Suprapubic skin (tissue), 4 donors: ENCODE measurements at regions not wholly inside any gene's neighbourhood (a gene's known extent, or its start where the extent isn't known, plus 50 kb on each side); places are given as distances from the start of the nearest gene placed in this dataset.

Experiments
- DNase-seq, 2 donors: peaks; one replicate each; pipeline ENCODE4 v3.0.0-alpha.2; 2019; ENCODE audit warnings: low spot score in 2 of 2
- H3K27ac ChIP-seq: fragments of 200-600 bp; sonication (generic); one replicate; pipeline ENCODE4 v1.5.1; 2019
- H3K27me3 ChIP-seq: fragments of 200-600 bp; sonication (generic); one replicate; pipeline ENCODE4 v1.5.1; 2019
- H3K36me3 ChIP-seq: fragments of 200-600 bp; sonication (generic); one replicate; pipeline ENCODE4 v1.5.1; 2019
- H3K4me1 ChIP-seq: fragments of 200-600 bp; sonication (generic); one replicate; pipeline ENCODE4 v1.5.1; 2019
- H3K4me3 ChIP-seq: fragments of 200-600 bp; sonication (generic); one replicate; pipeline ENCODE4 v1.5.1; 2019; ENCODE audit warnings: mild to moderate bottlenecking
- H3K9me3 ChIP-seq: fragments of 200-600 bp; sonication (generic); one replicate; pipeline ENCODE4 v1.5.1; 2019
- EP300 ChIP-seq: sonication (generic); formaldehyde crosslinking; IDR thresholded peaks from one replicate; pipeline ENCODE4 v1.6.1; 2017; ENCODE audit warnings: antibody characterized with exemption
- POLR2A ChIP-seq, 2 donors: fragments of 450-650 bp; IDR thresholded peaks; one replicate each; pipeline ENCODE4 v1.6.1; 2017; ENCODE audit warnings: antibody characterized with exemption in 2 of 2, mild to moderate bottlenecking in 2 of 2, moderate library complexity in 2 of 2
- POLR2AphosphoS5 ChIP-seq, 3 donors: sonication (generic); formaldehyde crosslinking; IDR thresholded peaks; one replicate each; pipeline ENCODE4 v1.6.1; 2017; ENCODE audit warnings: antibody characterized with exemption in 3 of 3
- WGBS: methylation state at CpG from one replicate; pipeline ENCODE4 v1.1.5; 2018; 5-methylcytosine and 5-hydroxymethylcytosine counted together
- TF ChIP-seq, protein P1 (sequence below), 2 donors: fragments of 200-600 bp in 1 of 2; fragments of 450-650 bp in 1 of 2; sonication (generic) in 1 of 2; IDR thresholded peaks; one replicate each; pipeline ENCODE4 v1.5.1; 2016 to 2019; ENCODE audit warnings: antibody characterized with exemption in 2 of 2, mild to moderate bottlenecking in 1 of 2, moderate library complexity in 1 of 2

- 74% methylated on average over 2 of the region's 2 CpGs for WGBS
- Histone ChIP-seq H3K27ac (no peak overlapping the region), H3K36me3 (no peaks in the 10 kb centered on the region), H3K27me3 (peaks cover 2% of the 10 kb centered on the region), H3K4me1 (peaks cover 20% of the 10 kb centered on the region), H3K9me3 (no peaks in the 10 kb centered on the region), H3K4me3 (no peak overlapping the region)
- DNase-seq, result no peak
- TF ChIP-seq POLR2A (IDR thresholded peaks at IDR 0.05) (no peak), POLR2AphosphoS5 (IDR thresholded peaks at IDR 0.05) (no peak), EP300 (no peak)
- TF ChIP-seq, protein P1, sequence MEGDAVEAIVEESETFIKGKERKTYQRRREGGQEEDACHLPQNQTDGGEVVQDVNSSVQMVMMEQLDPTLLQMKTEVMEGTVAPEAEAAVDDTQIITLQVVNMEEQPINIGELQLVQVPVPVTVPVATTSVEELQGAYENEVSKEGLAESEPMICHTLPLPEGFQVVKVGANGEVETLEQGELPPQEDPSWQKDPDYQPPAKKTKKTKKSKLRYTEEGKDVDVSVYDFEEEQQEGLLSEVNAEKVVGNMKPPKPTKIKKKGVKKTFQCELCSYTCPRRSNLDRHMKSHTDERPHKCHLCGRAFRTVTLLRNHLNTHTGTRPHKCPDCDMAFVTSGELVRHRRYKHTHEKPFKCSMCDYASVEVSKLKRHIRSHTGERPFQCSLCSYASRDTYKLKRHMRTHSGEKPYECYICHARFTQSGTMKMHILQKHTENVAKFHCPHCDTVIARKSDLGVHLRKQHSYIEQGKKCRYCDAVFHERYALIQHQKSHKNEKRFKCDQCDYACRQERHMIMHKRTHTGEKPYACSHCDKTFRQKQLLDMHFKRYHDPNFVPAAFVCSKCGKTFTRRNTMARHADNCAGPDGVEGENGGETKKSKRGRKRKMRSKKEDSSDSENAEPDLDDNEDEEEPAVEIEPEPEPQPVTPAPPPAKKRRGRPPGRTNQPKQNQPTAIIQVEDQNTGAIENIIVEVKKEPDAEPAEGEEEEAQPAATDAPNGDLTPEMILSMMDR (IDR thresholded peaks at IDR 0.05), result no peak
These were observed 284.4 kb upstream of the PARD3B start for GRCh38 chr2:204260901-204261300.

DNA sequence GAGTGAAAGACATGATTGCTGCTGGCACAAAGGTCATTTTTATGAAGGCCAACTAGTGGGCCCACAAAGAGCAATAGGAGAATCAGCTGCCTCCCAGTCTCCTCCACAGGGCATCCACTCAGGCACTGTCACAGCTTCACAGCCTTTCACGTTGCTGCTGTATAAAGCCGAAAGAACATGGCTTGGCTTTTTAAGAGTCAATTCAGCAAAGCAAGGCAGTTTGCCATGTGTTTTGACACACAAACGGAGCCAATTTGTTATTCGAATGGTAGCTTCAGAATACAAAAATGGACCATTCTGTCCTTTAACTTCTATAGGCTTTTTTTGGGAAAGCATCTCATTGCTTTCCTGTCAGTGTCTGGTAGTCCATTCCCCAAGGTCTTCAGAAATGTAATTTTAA, 283.4 kb upstream of the PARD3B start:
- 75% methylated on average over 4 of the region's 4 CpGs for WGBS
- DNase-seq, result no peak
- H3K36me3 ChIP-seq, result no peaks in the 10 kb centered on the region

DNA sequence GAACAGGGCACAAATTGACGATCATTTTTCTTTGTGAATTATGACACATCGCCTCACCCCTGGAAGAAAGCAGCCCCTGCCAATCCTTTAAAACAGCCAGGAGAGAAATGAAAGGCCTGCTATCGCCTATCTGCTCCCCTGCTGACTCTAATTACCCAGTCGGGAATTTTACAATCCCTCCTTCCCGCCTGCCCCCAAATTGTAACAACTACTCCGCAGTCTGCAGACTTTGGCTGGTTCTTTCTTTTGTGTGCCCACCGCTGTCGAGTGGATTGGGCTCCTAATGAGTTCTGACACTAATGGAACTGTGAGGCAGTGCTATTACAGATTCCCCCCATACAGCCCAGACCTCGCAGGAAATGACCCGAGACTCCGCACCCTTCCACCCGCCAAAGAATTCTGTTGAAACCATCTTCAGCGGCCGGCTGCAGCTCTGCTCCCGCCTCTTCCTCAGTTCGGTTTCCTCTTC, 281.2 kb upstream of the PARD3B start:
- Histone ChIP-seq H3K4me3 (no peak overlapping the region), H3K27me3 (peaks cover 4% of the 10 kb centered on the region), H3K27ac (no peak overlapping the region), H3K4me1 (peaks cover 3% of the 10 kb centered on the region), H3K36me3 (no peaks in the 10 kb centered on the region), H3K9me3 (no peaks in the 10 kb centered on the region)
- TF ChIP-seq, protein P1 (IDR thresholded peaks at IDR 0.05), result no peak
- TF ChIP-seq EP300, result no peak
- no peak for TF ChIP-seq POLR2AphosphoS5 (IDR thresholded peaks at IDR 0.05)
- TF ChIP-seq POLR2A (IDR thresholded peaks at IDR 0.05), result no peak
- WGBS, result 87% methylated on average over 16 of the region's 16 CpGs
- no peak for DNase-seq

More for the DNA sequence above, 283.4 kb upstream of the PARD3B start:
- no peak for TF ChIP-seq POLR2A (IDR thresholded peaks at IDR 0.05)
- H3K27me3 ChIP-seq, result peaks cover 4% of the 10 kb centered on the region
- H3K27ac ChIP-seq, result no peak overlapping the region
- no peaks in the 10 kb centered on the region for H3K9me3 ChIP-seq
- peaks cover 13% of the 10 kb centered on the region for H3K4me1 ChIP-seq
- H3K4me3 ChIP-seq, result no peak overlapping the region

GRCh38 chr2:204264621-204265140, 280.6 kb upstream of the PARD3B start:
- no peak for DNase-seq
- Histone ChIP-seq H3K9me3 (no peaks in the 10 kb centered on the region), H3K27me3 (peaks cover 4% of the 10 kb centered on the region), H3K4me3 (no peak overlapping the region), H3K4me1 (peaks cover 3% of the 10 kb centered on the region), H3K27ac (no peak overlapping the region), H3K36me3 (no peaks in the 10 kb centered on the region)
- 78% methylated on average over 5 of the region's 5 CpGs for WGBS
- TF ChIP-seq, protein P1 (IDR thresholded peaks at IDR 0.05), result no peak
- TF ChIP-seq POLR2A (IDR thresholded peaks at IDR 0.05), result no peak
- no peak for TF ChIP-seq POLR2AphosphoS5 (IDR thresholded peaks at IDR 0.05)
- TF ChIP-seq EP300, result no peak

DNA sequence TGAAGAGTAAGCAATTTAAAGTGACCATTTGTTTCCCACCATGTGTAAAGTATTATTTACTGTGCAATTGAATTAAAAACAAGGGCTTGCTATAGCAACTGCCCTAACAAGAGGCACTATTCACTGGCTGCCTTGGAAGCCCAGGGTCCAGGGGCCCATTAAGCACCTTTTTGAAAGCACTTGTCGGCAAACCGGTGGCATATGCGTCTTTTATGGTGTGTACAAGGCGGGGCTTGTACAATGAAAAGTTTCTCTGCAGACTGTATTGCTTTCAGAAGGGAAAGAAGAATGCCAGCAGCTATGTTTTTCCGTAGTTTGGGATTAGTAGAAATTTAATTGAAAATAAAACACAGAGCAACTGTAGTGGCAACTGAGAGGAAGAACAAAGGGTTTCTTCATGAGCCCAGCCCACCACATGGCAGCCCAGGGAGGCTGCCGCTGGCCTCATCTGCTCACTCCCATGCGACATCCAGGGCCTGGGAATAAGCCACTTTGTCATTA, 279.5 kb upstream of the PARD3B start:
- no peak overlapping the region for H3K4me3 ChIP-seq
- H3K27me3 ChIP-seq, result peaks cover 4% of the 10 kb centered on the region
- H3K4me1 ChIP-seq, result no peaks in the 10 kb centered on the region
- TF ChIP-seq, protein P1 (IDR thresholded peaks at IDR 0.05), result no peak
- TF ChIP-seq POLR2AphosphoS5 (IDR thresholded peaks at IDR 0.05), result no peak
- no peak for TF ChIP-seq EP300
- no peak for TF ChIP-seq POLR2A (IDR thresholded peaks at IDR 0.05)
- no peak for DNase-seq
- H3K9me3 ChIP-seq, result no peaks in the 10 kb centered on the region
- no peaks in the 10 kb centered on the region for H3K36me3 ChIP-seq
- 79% methylated on average over 7 of the region's 7 CpGs for WGBS
- H3K27ac ChIP-seq, result no peak overlapping the region

- no peaks in the 10 kb centered on the region for H3K9me3 ChIP-seq
- 90% methylated on average over 5 of the region's 5 CpGs for WGBS
- no peaks in the 10 kb centered on the region for H3K36me3 ChIP-seq
- peaks cover 4% of the 10 kb centered on the region for H3K27me3 ChIP-seq
- TF ChIP-seq, protein P1 (IDR thresholded peaks at IDR 0.05), result no peak
- no peak for TF ChIP-seq EP300
- TF ChIP-seq POLR2AphosphoS5 (IDR thresholded peaks at IDR 0.05), result no peak
- no peak for TF ChIP-seq POLR2A (IDR thresholded peaks at IDR 0.05)
- no peak overlapping the region for H3K4me3 ChIP-seq
- H3K4me1 ChIP-seq, result peaks cover 2% of the 10 kb centered on the region
- H3K27ac ChIP-seq, result no peak overlapping the region
- no peak for DNase-seq
These were observed 276.8 kb upstream of the PARD3B start for GRCh38 chr2:204268458-204268857.
